ENCODE measurements at regions not wholly inside any gene's neighbourhood (a gene's known extent, or its start where the extent isn't known, plus 50 kb on each side); places are given as distances from the start of the nearest gene placed in this dataset.
"Not testable (repeated sequence)": the region's sequence is repeated elsewhere in the genome, so short reads cannot be mapped to it uniquely, and the experiment has no call there.

DNA sequence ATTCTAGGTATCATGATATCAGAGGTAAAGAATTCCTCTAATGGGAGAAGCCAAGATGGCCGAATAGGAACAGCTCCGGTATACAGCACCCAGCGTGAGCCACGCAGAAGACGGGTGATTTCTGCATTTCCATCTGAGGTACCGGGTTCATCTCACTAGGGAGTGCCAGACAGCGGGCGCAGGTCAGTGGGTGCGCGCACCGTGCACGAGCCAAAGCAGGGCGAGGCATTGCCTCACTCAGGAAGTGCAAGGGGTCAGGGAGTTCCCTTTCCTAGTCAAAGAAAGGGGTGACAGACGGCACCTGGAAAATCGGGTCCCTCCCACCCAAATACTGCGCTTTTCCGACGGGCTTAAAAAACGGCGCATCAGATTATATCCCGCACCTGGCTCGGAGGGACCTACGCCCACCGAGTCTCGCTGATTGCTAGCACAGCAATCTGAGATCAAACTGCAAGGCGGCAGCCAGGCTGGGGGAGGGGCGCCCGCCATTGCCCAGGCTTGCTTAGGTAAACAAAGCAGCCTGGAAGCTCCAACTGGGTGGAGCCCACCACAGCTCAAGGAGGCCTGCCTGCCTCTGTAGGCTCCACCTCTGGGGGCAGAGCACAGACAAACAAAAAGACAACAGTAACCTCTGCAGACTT lies 70.4 kb upstream of the ALCAM start:
- not testable (repeated sequence) for DNase-seq

DNA sequence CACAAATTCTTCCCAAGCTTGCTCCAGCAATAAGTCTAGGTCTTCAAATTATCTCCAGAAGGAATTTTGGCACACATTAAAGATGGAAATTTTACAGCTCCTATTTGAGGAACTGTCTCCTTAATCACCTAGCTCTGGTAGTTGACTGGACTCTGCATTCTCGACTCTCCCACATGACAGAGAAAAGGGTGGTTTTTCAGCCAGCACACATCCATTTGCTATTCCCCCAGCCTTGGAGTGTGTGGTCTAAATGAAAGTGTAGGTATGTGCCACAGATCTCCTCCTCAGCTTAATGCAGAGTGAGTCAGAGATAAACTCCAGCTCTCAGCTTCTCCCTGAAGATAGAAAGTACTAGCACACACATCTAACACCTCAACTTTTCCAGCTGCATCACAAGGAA lies 62.2 kb upstream of the ALCAM start:
- DNase-seq: no peak

DNA sequence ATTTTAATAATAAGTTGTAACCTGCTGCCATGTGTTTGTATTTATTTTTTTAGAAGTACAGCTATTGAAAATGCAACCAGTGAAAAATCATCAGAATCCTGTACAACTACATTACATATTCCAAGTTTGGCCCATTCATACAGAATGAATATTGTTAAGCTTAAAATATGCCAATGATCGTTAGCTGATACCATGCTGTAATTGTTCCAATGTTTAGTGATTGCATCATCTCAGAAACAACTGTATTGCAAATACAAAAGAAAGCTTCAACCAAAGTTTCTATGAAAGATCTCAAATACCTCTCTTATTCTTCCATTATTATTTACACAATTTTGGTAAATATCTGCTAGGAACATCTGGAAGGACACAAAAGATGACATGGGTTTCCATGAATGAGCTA lies 51.6 kb upstream of the ALCAM start:
- DNase-seq: peak; percentile 27 to 33

DNA sequence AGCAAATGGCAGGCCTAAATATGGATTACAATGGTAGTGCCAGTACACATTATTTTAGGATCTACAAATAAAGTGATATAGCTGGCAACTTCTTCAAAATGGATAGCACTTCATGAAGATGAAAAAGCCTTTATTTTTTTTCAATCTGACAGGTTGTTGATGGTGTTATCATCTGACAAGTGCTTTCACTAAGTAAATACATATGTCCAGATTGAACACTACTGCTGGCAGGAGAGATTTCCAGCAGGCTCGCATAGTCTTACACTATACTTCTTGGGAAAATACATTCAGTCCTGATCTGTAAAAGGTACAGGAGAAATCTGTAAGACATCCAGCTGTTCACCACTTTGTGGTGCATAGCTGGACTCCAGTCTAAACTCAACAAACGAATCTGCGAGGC lies 50.9 kb upstream of the ALCAM start:
- DNase-seq: no peak

DNA sequence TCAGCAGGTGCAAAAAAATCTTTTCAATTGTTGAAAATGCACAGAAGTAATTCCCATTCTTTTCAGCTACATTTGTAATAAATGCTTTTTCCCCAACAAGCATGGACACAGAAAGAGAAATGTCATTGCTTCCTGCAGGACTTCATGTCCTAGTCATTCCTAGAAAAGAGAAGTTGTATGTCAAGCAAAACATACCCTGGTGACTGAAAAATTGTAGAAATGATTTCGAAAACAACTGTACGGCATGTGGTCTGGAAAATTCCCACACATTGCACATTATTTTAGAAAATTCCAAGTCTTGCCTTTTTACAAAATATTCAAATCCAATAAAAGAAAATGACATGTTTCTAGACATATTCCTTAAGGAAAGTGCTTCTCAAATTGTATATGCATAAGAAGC lies 50.4 kb upstream of the ALCAM start:
- peak; percentile 67 to 87 for DNase-seq
